GM21423 (cell line): ENCODE measurements at regions not wholly inside any gene's neighbourhood (a gene's known extent, or its start where the extent isn't known, plus 50 kb on each side); places are given as distances from the start of the nearest gene placed in this dataset.
A peak's percentile ranks its signal among the peaks of the same experiment; 100 is the strongest.

Source experiments
- ATAC-seq: cut with Tn5 transposase; IDR thresholded peaks from one replicate; pipeline ENCODE4 v1.9.1; 2021; ENCODE audit warnings: mild to moderate bottlenecking, moderate library complexity; ENCODE audit not compliant: unreplicated experiment

GRCh38 chr21:15149600-15150224 lies 84.9 kb upstream of the NRIP1 start:
- no peak for ATAC-seq

- no peak for ATAC-seq
Measured at GRCh38 chr21:15151385-15152103, 86.7 kb upstream of the NRIP1 start.

GRCh38 chr21:15152591-15152990 lies 87.8 kb upstream of the NRIP1 start:
- no peak for ATAC-seq

DNA sequence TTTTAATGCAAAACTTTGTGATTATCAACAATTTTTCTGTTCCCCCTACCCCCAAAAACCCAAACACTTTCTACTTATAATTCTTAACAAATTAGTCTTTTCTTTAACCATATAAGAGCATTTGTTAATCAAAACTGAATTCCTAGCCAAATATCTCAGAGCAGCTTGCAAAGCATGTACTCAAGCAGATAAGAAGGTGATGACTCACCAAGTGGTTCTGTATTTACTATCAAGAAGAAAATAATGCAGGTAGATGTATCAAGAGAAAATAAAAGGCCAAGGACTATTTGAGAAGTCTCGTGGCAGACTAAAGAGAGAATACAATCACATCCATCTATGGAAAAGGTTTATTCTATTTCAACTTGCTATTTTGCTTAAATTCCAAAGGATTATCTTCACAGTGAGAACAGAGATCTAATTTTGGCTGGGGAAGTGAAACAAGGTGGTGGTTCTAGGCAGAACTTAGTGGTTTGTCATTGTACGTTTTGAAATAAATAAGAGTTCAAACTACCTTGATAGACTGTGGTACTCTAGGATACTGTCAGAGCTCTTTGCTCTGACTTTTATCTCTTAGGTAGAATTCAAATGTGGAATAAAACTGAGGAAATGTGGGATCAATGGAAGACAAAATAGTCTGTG lies 94.7 kb upstream of the NRIP1 start:
- peak; percentile 73 for ATAC-seq

DNA sequence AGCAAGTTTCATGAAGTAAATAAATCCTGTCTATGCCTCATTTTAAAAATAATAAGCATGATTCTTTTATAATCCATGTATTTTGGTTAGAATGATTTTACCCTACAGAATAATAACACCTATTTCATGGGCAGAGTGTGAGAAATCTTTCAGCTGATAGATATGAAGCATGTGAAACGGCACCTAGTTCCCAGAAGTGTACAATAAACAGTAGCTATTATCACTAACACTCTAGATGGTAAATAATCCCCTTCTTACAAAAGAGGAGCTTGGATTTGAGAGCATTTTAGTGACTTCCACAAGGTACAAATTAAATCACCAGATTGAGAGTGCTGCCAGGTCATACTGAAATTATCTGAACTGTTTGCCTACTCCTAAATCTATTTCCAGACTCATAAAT lies 95.3 kb upstream of the NRIP1 start:
- ATAC-seq = no peak

DNA sequence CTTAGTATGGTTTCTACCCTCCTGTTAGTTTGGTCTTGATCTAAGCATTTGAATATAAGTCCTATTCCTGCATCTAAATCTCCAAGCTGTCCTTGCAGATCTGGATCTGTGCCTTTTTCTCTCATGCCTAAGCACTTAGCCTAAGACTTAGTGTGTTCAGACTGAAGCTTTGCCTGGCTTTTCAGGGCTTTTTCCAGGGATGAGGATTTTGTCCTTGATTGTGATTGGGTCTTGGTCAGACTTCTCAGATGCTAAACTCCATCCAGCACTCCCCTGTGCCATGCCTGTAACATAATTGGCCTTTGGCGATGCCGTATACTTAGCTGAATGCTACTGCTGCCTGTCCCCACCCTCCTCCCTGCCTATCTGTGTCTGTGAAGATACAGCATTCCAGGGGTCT lies 98.1 kb upstream of the NRIP1 start:
- no peak for ATAC-seq

DNA sequence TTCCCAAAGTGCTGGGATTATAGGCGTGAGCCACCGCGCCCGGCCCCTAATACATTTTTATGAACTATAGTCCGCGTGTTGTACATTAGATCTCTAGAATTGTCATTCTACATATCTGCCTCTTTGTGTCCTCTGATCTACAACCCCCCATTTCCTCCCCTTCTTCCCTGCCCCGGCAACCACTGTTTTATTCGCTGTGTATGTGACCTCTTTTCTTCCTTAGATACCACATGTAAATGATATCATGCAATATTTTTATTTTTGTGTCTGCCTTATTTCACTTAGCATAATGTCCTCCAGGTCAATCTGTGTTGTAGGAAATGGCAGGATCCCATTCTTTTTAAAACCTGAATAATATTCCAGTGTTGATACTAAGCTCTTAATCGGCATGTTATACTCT lies 99.5 kb upstream of the NRIP1 start:
- no peak for ATAC-seq

- ATAC-seq = no peak
Measured at GRCh38 chr21:15164678-15165303, 100.0 kb upstream of the NRIP1 start.

DNA sequence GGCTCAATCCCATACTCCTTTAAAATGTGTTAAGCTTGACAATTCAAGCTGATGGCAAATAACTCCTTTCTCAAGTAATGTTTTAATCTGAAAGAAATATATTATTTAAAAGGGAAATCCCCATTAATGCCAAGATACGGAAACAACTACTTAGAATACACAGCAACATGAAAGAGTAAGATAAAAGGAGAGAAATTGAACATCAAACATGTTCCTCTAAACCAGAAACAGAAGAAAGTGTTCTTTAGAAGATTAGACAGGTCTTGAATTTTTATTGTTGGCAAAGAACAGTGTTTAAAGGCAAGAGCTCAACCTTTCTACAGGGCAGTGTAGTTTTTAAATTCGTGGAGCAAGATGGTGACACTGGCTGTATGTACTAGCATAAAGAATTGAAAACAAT lies 105.8 kb upstream of the NRIP1 start:
- no peak for ATAC-seq

DNA sequence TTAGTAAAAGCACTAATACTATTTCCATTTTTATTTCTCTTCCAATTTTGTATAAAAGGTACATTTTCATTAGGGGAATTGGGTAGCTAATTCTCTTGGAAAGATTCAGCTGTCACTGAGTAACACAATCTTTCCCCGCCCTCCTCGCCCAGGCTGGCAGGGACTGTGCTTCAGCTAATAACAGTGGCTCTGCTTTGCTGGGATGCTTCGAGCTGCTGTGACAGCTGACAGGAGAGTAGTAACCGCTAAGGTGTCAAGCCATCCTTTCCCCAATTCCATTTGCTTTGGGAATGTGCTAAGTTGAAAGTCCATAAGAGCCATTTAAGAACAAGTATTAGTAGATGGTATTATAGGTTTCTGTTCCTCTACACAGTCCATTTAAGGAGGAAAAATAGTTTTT lies 106.7 kb upstream of the NRIP1 start:
- no peak for ATAC-seq

- ATAC-seq = no peak
Measured at GRCh38 chr21:15172963-15173362, 108.2 kb upstream of the NRIP1 start.

DNA sequence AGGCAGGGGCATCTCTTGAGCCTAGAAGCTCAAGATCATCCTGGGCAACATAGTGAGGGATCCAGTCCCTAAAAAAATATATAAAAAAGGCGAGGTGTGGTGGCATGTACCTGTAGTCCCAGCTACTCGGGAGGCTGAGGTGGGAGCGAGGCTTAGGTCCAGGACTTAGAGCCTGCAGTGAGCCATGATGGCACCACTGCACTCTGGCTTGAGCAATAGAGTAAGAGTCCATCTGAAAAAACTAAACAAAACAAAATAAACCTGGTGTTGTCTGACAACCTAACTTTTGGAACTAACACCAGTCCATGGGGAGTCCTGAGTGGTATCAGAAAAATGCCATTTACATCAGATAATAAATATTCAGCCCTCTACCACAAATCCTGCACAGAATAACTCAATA lies 110.1 kb upstream of the NRIP1 start:
- ATAC-seq = no peak

DNA sequence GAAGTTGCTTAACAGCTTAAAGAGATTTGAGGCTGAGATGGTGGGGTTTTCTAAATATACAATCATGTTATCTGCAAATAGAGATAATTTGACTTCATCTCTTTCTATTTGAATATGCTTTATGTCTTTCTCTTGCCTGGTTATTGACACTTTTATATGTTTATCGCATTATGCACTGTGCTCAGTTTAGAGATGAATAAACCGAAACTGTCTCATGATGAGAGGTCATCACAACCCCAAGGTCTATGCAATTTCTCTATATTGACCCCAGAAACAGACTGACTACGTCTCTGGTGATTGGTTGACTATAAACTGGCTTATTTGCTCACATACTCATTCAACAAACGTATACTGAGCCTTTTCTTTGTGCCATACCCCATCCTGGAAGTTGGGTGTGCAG lies 117.9 kb upstream of the NRIP1 start:
- no peak for ATAC-seq

GRCh38 chr21:15183813-15184257 lies 119.0 kb upstream of the NRIP1 start:
- no peak for ATAC-seq

GRCh38 chr21:15190412-15190811 lies 125.6 kb upstream of the NRIP1 start:
- no peak for ATAC-seq

- no peak for ATAC-seq
Measured at GRCh38 chr21:15190837-15191236, 126.0 kb upstream of the NRIP1 start.

- ATAC-seq = no peak
Measured at GRCh38 chr21:15191342-15191741, 126.5 kb upstream of the NRIP1 start.

- ATAC-seq = no peak
Measured at GRCh38 chr21:15192243-15192642, 127.4 kb upstream of the NRIP1 start.

- no peak for ATAC-seq
Measured at GRCh38 chr21:15193937-15194336, 129.1 kb upstream of the NRIP1 start.

DNA sequence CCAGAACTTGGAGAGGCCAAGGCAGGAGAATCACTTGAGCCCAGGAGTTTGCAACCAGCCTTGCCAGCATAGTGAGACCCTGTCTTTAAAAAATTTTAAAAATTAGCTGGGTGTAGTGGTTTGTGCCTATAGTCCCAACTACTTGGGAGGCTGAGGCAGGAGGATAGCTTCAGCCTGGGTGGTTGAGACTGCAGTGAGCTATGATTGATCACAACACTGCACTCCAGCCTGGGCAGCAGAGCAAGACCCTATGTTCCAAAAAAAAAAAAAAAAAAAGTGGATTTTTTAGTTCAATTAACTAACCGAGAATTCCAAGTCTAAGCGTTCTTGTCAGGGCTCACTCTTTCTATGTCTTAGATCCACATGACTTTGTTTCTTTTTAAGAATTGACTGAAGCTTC lies 130.3 kb upstream of the NRIP1 start:
- ATAC-seq = no peak

GRCh38 chr21:15195768-15196167 lies 131.0 kb upstream of the NRIP1 start:
- ATAC-seq = no peak

DNA sequence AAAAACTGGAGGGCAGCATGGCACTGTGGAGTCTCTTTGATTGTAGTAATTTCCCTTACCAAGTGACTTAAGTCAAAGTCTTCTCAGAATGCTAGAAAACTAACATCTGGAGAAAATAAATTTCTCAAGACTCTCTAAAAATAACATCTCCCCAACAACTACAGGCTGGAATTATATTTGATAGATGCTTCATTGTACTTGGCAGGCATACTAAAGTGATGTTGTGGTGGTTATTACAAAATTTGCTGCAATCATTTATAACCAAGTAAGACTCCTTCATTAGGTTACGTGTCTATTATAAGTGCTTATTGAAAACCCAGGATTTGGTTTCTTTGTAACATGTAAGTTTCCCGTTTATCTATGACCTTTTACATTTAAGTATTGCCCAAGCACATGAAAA lies 132.9 kb upstream of the NRIP1 start:
- no peak for ATAC-seq
